Upper lobe of right lung (tissue), 1 donor: ENCODE measurements at regions not wholly inside any gene's neighbourhood (a gene's known extent, or its start where the extent isn't known, plus 50 kb on each side); places are given as distances from the start of the nearest gene placed in this dataset.

Experiments
- ATAC-seq: fragments of 200-7000 bp; cut with Tn5 transposase; one replicate; pipeline ENCODE4 v1.9.1; 2020; ENCODE audit warnings: mild to moderate bottlenecking, moderate library complexity
- DNase-seq: peaks from one replicate; pipeline ENCODE4 v3.0.0-alpha.2; 2020
- H3K27ac ChIP-seq: fragments of 200-600 bp; one replicate; pipeline ENCODE4 v1.8.0; 2022
- H3K27me3 ChIP-seq: fragments of 200-600 bp; one replicate; pipeline ENCODE4 v1.8.0; 2022; ENCODE audit warnings: mild to moderate bottlenecking
- H3K36me3 ChIP-seq: fragments of 200-600 bp; one replicate; pipeline ENCODE4 v1.8.0; 2022
- H3K4me1 ChIP-seq: fragments of 200-600 bp; one replicate; pipeline ENCODE4 v1.8.0; 2022
- H3K4me3 ChIP-seq: fragments of 200-600 bp; one replicate; pipeline ENCODE4 v1.8.0; 2022; ENCODE audit warnings: mild to moderate bottlenecking
- H3K9me3 ChIP-seq: fragments of 200-600 bp; one replicate; pipeline ENCODE4 v1.8.0; 2022
- intact Hi-C: fragments of 100-400 bp; cut with DNase I; formaldehyde crosslinking; loops from one replicate; pipeline ENCODE4 v1.11.0; 2022
- TF ChIP-seq, protein P1 (sequence below): fragments of 200-600 bp; IDR thresholded peaks from one replicate; pipeline ENCODE4 v1.8.0; 2022; ENCODE audit warnings: antibody characterized with exemption
- donor health status: DM: no; HTN: yes; CAD: no; lungs with severe emphysema.

DNA sequence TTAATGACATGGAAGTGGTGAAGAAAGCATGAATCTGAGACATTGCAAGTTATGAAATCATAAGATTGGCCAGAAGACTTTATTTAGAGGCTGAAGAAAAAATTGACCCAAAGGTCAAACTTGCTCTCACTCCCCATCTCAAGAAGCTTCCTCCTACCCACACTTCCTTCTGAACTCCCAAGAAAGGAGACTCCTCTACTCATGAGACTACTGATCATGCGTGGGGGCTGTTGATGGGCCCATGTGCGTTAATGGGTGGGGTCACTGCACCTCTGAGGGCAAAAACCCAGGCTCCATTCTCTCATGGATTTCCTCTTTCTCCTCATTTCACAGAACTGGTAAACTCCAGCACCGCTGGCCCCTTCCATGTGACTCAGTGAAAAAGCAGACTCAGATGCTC lies 470.6 kb upstream of the ARID1B start:
- Histone ChIP-seq H3K27me3 (no peaks in the 10 kb centered on the region), H3K4me1 (no peaks in the 10 kb centered on the region), H3K27ac (no peak overlapping the region), H3K36me3 (no peaks in the 10 kb centered on the region), H3K9me3 (no peaks in the 10 kb centered on the region), H3K4me3 (no peak overlapping the region)
- DNase-seq = no peak
- TF ChIP-seq, protein P1, sequence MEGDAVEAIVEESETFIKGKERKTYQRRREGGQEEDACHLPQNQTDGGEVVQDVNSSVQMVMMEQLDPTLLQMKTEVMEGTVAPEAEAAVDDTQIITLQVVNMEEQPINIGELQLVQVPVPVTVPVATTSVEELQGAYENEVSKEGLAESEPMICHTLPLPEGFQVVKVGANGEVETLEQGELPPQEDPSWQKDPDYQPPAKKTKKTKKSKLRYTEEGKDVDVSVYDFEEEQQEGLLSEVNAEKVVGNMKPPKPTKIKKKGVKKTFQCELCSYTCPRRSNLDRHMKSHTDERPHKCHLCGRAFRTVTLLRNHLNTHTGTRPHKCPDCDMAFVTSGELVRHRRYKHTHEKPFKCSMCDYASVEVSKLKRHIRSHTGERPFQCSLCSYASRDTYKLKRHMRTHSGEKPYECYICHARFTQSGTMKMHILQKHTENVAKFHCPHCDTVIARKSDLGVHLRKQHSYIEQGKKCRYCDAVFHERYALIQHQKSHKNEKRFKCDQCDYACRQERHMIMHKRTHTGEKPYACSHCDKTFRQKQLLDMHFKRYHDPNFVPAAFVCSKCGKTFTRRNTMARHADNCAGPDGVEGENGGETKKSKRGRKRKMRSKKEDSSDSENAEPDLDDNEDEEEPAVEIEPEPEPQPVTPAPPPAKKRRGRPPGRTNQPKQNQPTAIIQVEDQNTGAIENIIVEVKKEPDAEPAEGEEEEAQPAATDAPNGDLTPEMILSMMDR = no peak
- intact Hi-C loops = no loop called here
- peak; percentile 53 for ATAC-seq

DNA sequence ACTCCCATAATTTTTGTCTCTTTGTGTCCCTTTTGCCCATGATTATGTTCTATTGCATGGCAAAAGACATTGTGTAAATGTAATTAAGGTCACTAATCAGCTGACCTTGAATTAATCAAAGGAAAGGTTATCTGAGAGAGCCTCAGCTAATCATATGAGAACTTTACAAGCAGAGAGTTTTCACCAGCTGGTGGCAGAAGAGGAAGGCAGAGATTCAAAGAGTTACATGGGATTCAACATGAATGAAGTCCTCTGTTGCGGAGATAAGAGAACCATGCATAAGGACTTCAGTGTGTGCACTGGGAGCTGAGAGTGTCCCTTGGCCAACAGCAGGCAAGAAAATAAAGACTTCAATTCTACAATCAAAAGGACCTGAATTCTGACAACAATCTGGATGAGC lies 494.1 kb upstream of the ARID1B start:
- no peaks in the 10 kb centered on the region for H3K36me3 ChIP-seq
- peaks cover 6% of the 10 kb centered on the region for H3K4me1 ChIP-seq
- no peaks in the 10 kb centered on the region for H3K9me3 ChIP-seq
- H3K27ac ChIP-seq = no peak overlapping the region
- TF ChIP-seq, protein P1 = no peak
- H3K4me3 ChIP-seq = no peak overlapping the region
- ATAC-seq = no peak
- no peaks in the 10 kb centered on the region for H3K27me3 ChIP-seq
- no peak for DNase-seq
- intact Hi-C loops = no loop called here

GRCh38 chr6:156282087-156282486 lies 495.1 kb upstream of the ARID1B start:
- Histone ChIP-seq H3K4me3 (no peak overlapping the region), H3K36me3 (no peaks in the 10 kb centered on the region), H3K27ac (no peak overlapping the region), H3K4me1 (peaks cover 6% of the 10 kb centered on the region), H3K9me3 (no peaks in the 10 kb centered on the region), H3K27me3 (no peaks in the 10 kb centered on the region)
- TF ChIP-seq, protein P1 = no peak
- ATAC-seq (no peak), DNase-seq (no peak)
- intact Hi-C loops = no loop called here

DNA sequence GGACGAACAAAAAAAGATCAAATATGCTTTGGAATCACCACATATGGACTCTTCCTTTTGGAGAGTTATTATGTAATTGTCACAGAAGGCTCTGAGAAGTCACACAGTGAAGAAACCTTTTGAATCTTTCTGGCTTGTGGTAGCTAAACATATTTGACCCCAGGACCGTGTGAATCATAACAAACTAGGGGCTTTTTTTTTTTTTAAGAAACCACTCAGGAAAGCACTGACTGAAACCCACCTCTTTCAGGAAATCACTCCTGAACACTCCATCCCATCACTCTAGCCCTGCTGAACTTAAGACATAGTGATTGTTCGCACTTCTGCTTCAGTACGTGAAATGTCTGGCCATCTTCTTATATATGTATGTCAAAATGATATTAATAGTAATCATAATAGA lies 495.9 kb upstream of the ARID1B start:
- intact Hi-C loops = no loop called here
- ATAC-seq (no peak), DNase-seq (no peak)
- Histone ChIP-seq H3K4me3 (no peak overlapping the region), H3K36me3 (no peaks in the 10 kb centered on the region), H3K9me3 (no peaks in the 10 kb centered on the region), H3K27me3 (no peaks in the 10 kb centered on the region), H3K4me1 (peaks cover 6% of the 10 kb centered on the region), H3K27ac (no peak overlapping the region)
- TF ChIP-seq, protein P1 = no peak

DNA sequence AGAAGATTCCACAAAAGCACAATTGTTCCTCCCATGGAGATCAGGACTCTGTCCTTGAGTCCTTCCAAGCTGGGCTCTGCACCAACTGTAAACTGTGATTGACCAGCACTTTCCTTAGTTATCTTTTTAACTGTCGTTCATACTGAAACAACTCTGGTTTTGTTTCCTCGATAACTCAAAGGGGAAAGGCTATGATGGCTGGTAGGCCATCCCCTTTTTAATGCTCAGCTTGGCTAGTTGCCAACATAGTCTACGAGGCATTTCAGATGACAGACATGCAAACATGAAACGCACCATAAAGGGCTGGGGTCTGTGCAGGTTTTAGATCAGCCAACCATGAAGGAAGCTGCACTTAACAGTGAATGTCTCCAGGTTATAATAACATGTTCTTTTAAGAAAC lies 497.1 kb upstream of the ARID1B start:
- Histone ChIP-seq H3K27ac (no peak overlapping the region), H3K27me3 (no peaks in the 10 kb centered on the region), H3K9me3 (no peaks in the 10 kb centered on the region), H3K4me3 (no peak overlapping the region), H3K4me1 (peaks cover 6% of the 10 kb centered on the region), H3K36me3 (no peaks in the 10 kb centered on the region)
- TF ChIP-seq, protein P1 = no peak
- intact Hi-C loops = no loop called here
- DNase-seq = no peak
- ATAC-seq = no peak

DNA sequence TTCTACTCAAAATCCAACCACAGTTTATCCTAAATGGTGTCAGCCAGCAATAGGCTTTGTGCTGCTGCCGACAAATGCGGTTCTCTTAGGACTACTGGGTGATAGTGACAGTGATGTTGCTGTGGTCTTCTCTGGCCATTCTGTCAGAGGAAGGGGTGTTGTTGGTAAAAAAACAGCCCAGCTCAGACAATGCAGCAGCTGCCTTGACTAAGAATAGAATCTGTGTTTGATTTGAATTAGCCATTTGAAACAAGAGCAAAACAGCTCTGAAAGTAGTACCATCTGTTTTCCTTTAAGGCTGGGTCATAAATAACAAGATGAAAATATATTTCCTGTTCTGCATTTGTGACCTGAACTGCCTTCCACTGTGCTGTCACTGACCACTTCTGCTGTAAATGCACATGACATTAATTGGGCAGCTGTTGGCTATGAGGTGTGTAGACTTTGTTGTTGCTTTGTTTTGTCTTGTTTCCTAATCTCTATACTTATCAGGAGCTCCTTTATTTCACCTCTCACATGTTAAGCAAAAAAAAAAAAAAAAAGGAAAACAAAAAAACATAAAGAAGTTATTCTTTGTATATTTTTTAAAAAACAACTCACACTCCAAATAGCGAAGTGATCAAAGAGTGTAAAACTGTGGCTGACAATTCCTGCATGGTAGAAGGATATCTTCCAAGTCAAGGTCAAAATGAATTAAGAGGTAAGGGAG lies 497.8 kb upstream of the ARID1B start:
- no peaks in the 10 kb centered on the region for H3K9me3 ChIP-seq
- TF ChIP-seq, protein P1 = no peak
- ATAC-seq = peak; percentile 40
- H3K27me3 ChIP-seq = no peaks in the 10 kb centered on the region
- DNase-seq = no peak
- intact Hi-C loops = no loop called here
- no peak overlapping the region for H3K4me3 ChIP-seq
- peaks cover 6% of the 10 kb centered on the region for H3K4me1 ChIP-seq
- no peaks in the 10 kb centered on the region for H3K36me3 ChIP-seq
- no peak overlapping the region for H3K27ac ChIP-seq
